IMR-90 (cell line): ENCODE measurements at regions not wholly inside any gene's neighbourhood (a gene's known extent, or its start where the extent isn't known, plus 50 kb on each side); places are given as distances from the start of the nearest gene placed in this dataset.

ENCODE experiments used
- ATAC-seq: fragments of 200-7000 bp; cut with Tn5 transposase; 2 replicates; pipeline ENCODE4 v1.9.1; 2020; ENCODE audit warnings: low read depth, mild to moderate bottlenecking, moderate library complexity
- BruUV-seq: library from RNA; stranded (reverse); fragments of 400-500 nt; replicated peaks from 2 replicates; lab custom pipeline; 2021; lab: Mats Ljungman, UMichigan
- CTCF ChIA-PET: fragments of 300-600 bp; formaldehyde crosslinking; extraction: SDS; loops from one replicate; lab custom pipeline; 2021; ENCODE audit warnings: antibody characterized with exemption; lab: Yijun Ruan, JAX
- POLR2A ChIA-PET: fragments of 300-600 bp; sonication (Branson Sonifier 250); formaldehyde crosslinking; loops from one replicate; lab custom pipeline; 2022; ENCODE audit warnings: antibody characterized with exemption; ENCODE audit not compliant: unreplicated experiment; lab: Charles Lee
- DNase-seq: peaks from one replicate; pipeline ENCODE4 v3.0.0; 2013
- H2AFZ ChIP-seq: replicated peaks from 2 replicates; pipeline ENCODE3; 2013; ENCODE audit warnings: low read length, mild to moderate bottlenecking; ENCODE audit not compliant: poor library complexity
- H2AK5ac ChIP-seq: 2 replicates; pipeline ENCODE4 v1.6.1; 2013; ENCODE audit warnings: low read depth, low read length, inconsistent platforms
- H2AK9ac ChIP-seq: replicated peaks from 2 replicates; pipeline ENCODE3; 2013; ENCODE audit warnings: mild to moderate bottlenecking, low read depth, low read length, moderate library complexity; ENCODE audit not compliant: poor library complexity
- H2BK120ac ChIP-seq: 2 replicates; pipeline ENCODE4 v1.6.1; 2013; ENCODE audit warnings: low read depth, low read length, inconsistent platforms
- H2BK15ac ChIP-seq: 3 replicates; pipeline ENCODE4 v1.6.1; 2013; ENCODE audit warnings: low read depth, low read length, inconsistent platforms
- H2BK20ac ChIP-seq: 2 replicates; pipeline ENCODE4 v1.6.1; 2013; ENCODE audit warnings: low read depth, mild to moderate bottlenecking, inconsistent platforms, low read length, moderate library complexity
- H2BK5ac ChIP-seq: 2 replicates; pipeline ENCODE4 v1.6.1; 2013; ENCODE audit warnings: mild to moderate bottlenecking, low read depth, low read length, inconsistent platforms; ENCODE audit not compliant: poor library complexity, severe bottlenecking
- H3K14ac ChIP-seq: replicated peaks from 2 replicates; pipeline ENCODE4 v1.6.1; 2013; ENCODE audit warnings: low read depth, low read length, inconsistent platforms
- H3K18ac ChIP-seq: 2 replicates; pipeline ENCODE4 v1.6.1; 2013; ENCODE audit warnings: low read depth, low read length, control low read depth
- H3K23ac ChIP-seq: 2 replicates; pipeline ENCODE4 v1.6.1; 2013; ENCODE audit warnings: low read depth, low read length, inconsistent platforms
- H3K27ac ChIP-seq: 2 replicates; pipeline ENCODE4 v1.5.1; 2013; ENCODE audit warnings: mild to moderate bottlenecking, control low read depth, low read length; ENCODE audit not compliant: insufficient read depth
- H3K27me3 ChIP-seq: 2 replicates; pipeline ENCODE4 v1.6.1; 2013; ENCODE audit warnings: low read length; ENCODE audit not compliant: control insufficient read depth, insufficient read depth
- H3K36me3 ChIP-seq: 2 replicates; pipeline ENCODE4 v1.6.1; 2013; ENCODE audit warnings: low read length, mixed read lengths; ENCODE audit not compliant: control insufficient read depth, insufficient read depth
- H3K4ac ChIP-seq: 2 replicates; pipeline ENCODE4 v1.6.1; 2013; ENCODE audit warnings: low read depth, low read length, inconsistent platforms
- H3K4me1 ChIP-seq: 2 replicates; pipeline ENCODE4 v1.6.1; 2013; ENCODE audit warnings: low read length, mixed read lengths; ENCODE audit not compliant: control insufficient read depth, insufficient read depth
- H3K4me2 ChIP-seq: 2 replicates; pipeline ENCODE4 v1.6.1; 2013; ENCODE audit warnings: low read depth, mild to moderate bottlenecking, control low read depth, low read length, moderate library complexity
- H3K4me3 ChIP-seq: 2 replicates; pipeline ENCODE4 v1.5.1; 2013; ENCODE audit warnings: low read depth, mild to moderate bottlenecking, control low read depth, low read length, moderate library complexity; ENCODE audit not compliant: insufficient read depth
- H3K56ac ChIP-seq: 2 replicates; pipeline ENCODE4 v1.6.1; 2013; ENCODE audit warnings: low read length, inconsistent platforms; ENCODE audit not compliant: insufficient read depth; ENCODE audit errors: extremely low read depth
- H3K79me1 ChIP-seq, 2 experiments: 2 replicates each; pipeline ENCODE4 v1.6.1; 2013; ENCODE audit warnings: low read length in 2 of 2, inconsistent platforms in 1 of 2, low read depth in 1 of 2
- H3K9ac ChIP-seq: 2 replicates; pipeline ENCODE4 v1.6.1; 2013; ENCODE audit warnings: low read depth, low read length, control low read depth
- H3K9me1 ChIP-seq: 2 replicates; pipeline ENCODE4 v1.6.1; 2013; ENCODE audit warnings: low read length, inconsistent platforms; ENCODE audit not compliant: insufficient read depth
- H3K9me3 ChIP-seq: 2 replicates; pipeline ENCODE4 v1.6.1; 2013; ENCODE audit warnings: low read length; ENCODE audit not compliant: control insufficient read depth, insufficient read depth
- H4K20me1 ChIP-seq: 2 replicates; pipeline ENCODE4 v1.6.1; 2013; ENCODE audit warnings: low read length, inconsistent platforms; ENCODE audit not compliant: insufficient read depth
- H4K5ac ChIP-seq: 2 replicates; pipeline ENCODE4 v1.6.1; 2013; ENCODE audit warnings: mild to moderate bottlenecking, low read depth, low read length, control low read depth
- H4K8ac ChIP-seq, 2 experiments: 2 replicates each; pipeline ENCODE4 v1.6.1; 2013; ENCODE audit warnings: low read depth in 2 of 2, low read length in 2 of 2, control low read depth in 1 of 2, inconsistent platforms in 1 of 2
- H4K91ac ChIP-seq: 2 replicates; pipeline ENCODE4 v1.6.1; 2013; ENCODE audit warnings: low read depth, low read length, inconsistent platforms; ENCODE audit not compliant: insufficient read depth
- MAFK ChIP-seq: IDR thresholded peaks from 2 replicates; pipeline ENCODE4 v1.6.1; 2012; ENCODE audit warnings: low read depth, low read length, improper control_type of control experiment
- WGBS, 2 experiments: methylation state at CpG; one replicate each; pipeline versions ENCODE4 v1.1.5 to v1.1.7; 2013; ENCODE audit warnings: missing lambda C conversion rate in 2 of 2; ENCODE audit not compliant: insufficient read length in 1 of 2; ENCODE audit errors: extremely low coverage in 2 of 2; 5-methylcytosine and 5-hydroxymethylcytosine counted together
- dilution Hi-C: fragments of 300-500 bp; cut with HindIII; formaldehyde crosslinking; loops from one replicate; pipeline ENCODE4 v1.14.3; 2018; ENCODE audit warnings: low sequenced_read_pairs; ENCODE audit not compliant: unreplicated experiment
- in situ Hi-C: fragments of 300-500 bp; cut with MboI; formaldehyde crosslinking; loops from 3 replicates; pipeline ENCODE4 v1.14.3; 2019; ENCODE audit warnings: low sequenced_read_pairs, inconsistent platforms, mixed read lengths
- intact Hi-C: fragments of 100-400 bp; cut with micrococcal nuclease; formaldehyde crosslinking; loops from 2 replicates; pipeline ENCODE4 v1.10.0; 2022

GRCh38 chr20:57076951-57077350 lies 189.5 kb downstream of the BMP7 start:
- no peak overlapping the region for H3K56ac ChIP-seq
- H3K9me3 ChIP-seq, result peaks cover 16% of the 10 kb centered on the region
- H3K9me1 ChIP-seq, result no peaks in the 10 kb centered on the region
- H4K20me1 ChIP-seq, result no peaks in the 10 kb centered on the region
- H3K4ac ChIP-seq, result no peak overlapping the region
- no TSS peak for BruUV-seq
- H3K23ac ChIP-seq, result no peak overlapping the region
- no peaks in the 10 kb centered on the region for H3K79me1 ChIP-seq
- ChIA-PET CTCF (no interaction called here), POLR2A (no interaction called here)
- H4K8ac ChIP-seq, result no peak overlapping the region
- no peak for ATAC-seq
- no peaks in the 10 kb centered on the region for H3K36me3 ChIP-seq
- intact Hi-C loops, result no loop called here
- no peak overlapping the region for H2AK9ac ChIP-seq
- no peak overlapping the region for H2AK5ac ChIP-seq
- H3K9ac ChIP-seq, result no peak overlapping the region
- H2BK5ac ChIP-seq, result no peak overlapping the region
- DNase-seq, result no peak
- H3K27me3 ChIP-seq, result no peaks in the 10 kb centered on the region
- no peaks in the 10 kb centered on the region for H3K4me1 ChIP-seq
- H4K5ac ChIP-seq, result no peak overlapping the region
- dilution Hi-C loops, result no loop called here
- no peak overlapping the region for H3K14ac ChIP-seq
- H2BK120ac ChIP-seq, result no peak overlapping the region
- no peak overlapping the region for H2AFZ ChIP-seq
- in situ Hi-C loops, result no loop called here
- H3K18ac ChIP-seq, result no peak overlapping the region
- no peak overlapping the region for H3K27ac ChIP-seq
- TF ChIP-seq MAFK, result no peak
- H3K4me2 ChIP-seq, result no peak overlapping the region
- WGBS, 2 experiments, result 40% methylated on average over 2 of the region's 3 CpGs; no CpG with 5 or more reads in 1 of the 2 experiments
- no peak overlapping the region for H4K91ac ChIP-seq
- no peak overlapping the region for H2BK15ac ChIP-seq
- no peak overlapping the region for H2BK20ac ChIP-seq
- H3K4me3 ChIP-seq, result no peak overlapping the region
